GM21360 (cell line): ENCODE measurements at regions not wholly inside any gene's neighbourhood (a gene's known extent, or its start where the extent isn't known, plus 50 kb on each side); places are given as distances from the start of the nearest gene placed in this dataset.
"Not testable (repeated sequence)": the region's sequence is repeated elsewhere in the genome, so short reads cannot be mapped to it uniquely, and the experiment has no call there.

ENCODE experiments used
- ATAC-seq: cut with Tn5 transposase; IDR thresholded peaks from one replicate; pipeline ENCODE4 v1.9.1; 2021; ENCODE audit warnings: mild to moderate bottlenecking, moderate library complexity; ENCODE audit not compliant: unreplicated experiment

DNA sequence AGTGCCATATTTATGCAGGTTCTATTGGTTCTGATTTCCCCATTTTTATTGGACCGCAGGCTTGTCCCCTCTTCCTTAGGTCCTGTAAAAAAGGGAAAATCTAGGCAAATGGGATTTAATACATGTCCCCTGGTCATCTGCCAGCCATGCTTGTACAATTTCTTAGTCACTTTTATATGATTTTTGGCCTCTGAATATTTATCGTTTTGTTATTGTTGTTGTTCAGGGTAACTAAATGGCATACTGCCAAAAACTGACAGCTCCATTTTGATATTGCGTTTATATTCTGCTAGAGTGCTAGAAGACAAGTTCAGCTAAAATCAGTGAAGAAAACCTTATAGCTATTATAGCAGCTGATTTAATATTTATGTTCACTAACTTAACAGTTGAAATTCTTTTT is 770.2 kb upstream of the FAM174A start:
- ATAC-seq, result no peak

DNA sequence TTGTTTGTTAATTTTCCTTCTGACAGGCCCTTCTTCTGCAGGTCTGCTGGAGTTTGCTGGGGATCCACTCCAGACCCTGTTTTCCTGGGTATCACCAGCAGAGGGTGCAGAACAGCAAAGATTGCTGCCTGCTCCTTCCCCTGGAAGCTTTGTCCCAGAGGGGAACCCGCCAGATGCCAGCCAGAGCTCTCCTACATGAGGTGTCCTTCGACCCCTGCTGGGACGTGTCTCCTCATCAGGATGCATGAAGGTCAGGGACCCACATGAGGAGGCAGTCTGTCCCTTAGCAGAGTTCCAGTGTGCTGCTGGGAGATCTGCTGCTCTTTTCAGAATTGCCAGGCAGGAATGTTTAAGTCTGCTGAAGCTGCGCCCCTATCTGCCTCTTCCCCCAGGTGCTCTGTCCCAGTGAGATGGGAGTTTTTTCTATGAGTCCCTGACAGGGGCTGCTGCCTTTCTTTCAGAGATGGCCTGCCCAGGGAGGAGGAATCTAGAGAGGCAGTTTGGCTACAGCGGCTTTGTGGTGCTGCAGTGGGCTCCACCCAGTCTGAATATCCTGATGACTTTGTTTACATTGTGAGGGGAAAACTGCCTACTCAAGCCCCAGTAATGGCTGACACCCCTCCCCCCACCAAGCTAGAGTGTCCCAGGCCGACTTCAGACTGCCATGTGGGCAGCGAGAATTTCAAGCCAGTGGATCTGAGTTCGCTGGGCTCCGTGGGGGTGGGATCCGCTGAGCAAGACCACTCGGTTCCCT is 772.0 kb upstream of the FAM174A start:
- no peak for ATAC-seq

DNA sequence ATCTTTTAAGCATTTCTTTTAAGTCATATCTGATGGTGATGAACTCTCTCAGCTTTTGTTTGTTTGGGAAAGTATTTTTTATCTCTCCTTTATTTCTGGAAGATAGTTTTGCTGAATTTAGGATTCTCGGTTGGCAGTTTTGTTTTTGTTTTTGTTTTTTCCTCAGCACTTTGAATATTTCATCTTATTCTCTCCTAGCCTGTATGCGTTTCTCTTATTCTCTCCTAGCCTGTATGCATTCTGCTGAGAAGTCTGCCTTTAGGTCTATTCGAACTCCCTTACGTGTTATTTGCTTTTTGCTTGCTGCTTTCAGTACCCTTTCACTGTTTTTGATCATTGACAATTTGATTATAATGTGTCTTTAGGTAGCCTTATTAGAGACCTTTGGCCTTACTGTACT is 787.8 kb upstream of the FAM174A start:
- no peak for ATAC-seq

DNA sequence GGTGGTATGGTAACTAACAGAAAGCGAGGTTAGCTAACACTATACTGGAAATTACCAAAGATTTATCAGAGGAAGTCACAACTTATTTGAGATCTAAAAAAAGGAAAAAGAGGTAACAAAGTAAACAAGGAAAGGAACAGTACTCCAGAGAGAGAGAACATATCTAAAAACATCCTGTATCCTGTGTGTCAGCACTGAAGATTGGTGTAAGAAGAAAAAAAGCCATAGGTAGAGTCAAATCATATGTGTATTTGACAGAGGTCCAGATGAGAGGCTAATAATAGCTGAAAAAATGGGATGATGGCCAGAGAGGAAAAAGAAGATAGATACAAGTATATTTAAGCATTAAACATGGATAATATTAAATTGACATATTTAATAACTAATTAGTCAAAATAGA is 802.0 kb upstream of the FAM174A start:
- not testable (repeated sequence) for ATAC-seq

DNA sequence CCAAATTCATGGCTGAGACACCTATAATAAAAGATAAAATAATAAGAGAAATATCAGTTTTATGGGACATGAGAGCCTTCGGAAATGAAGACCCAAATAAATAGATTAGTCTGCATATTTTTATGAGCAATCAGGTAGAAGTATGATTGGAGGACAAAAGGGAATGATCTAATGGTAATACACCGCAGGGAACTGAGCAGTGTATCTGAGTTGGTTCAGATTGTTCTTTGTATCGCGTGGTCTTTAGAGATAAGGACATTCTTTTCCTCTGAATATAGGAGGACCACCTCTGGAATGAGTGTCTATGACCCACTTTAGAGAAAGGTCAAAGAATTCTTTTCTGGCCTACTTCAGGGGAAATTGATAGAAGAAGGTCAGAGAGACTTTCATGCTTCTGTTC is 801.8 kb upstream of the CHD1 start:
- ATAC-seq, result not testable (repeated sequence)

DNA sequence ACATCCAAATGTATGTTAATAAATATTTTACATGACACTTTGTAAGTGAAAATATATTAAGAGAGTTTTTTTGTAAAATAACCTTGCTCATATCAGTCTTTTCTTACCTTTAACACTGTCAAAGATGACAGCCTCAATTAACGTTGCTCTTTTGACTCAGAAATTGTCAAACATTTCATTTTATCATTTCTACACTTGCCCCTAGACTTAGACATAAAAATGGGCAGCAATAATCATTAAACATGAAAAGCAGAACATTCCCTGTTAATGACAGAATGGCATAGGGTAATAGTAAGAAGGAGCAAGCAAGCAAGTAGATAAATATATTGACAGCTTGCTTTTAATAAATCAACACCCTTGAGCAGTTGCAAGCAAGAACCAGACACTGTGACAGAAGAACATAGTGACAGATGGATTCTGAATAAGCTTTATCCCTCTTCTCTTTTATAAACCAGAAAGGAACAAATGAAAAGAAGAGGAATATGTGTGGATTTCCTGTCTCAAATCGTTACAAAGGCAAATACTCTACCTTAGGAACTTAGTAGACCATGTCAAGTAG is 796.0 kb upstream of the CHD1 start:
- no peak for ATAC-seq

DNA sequence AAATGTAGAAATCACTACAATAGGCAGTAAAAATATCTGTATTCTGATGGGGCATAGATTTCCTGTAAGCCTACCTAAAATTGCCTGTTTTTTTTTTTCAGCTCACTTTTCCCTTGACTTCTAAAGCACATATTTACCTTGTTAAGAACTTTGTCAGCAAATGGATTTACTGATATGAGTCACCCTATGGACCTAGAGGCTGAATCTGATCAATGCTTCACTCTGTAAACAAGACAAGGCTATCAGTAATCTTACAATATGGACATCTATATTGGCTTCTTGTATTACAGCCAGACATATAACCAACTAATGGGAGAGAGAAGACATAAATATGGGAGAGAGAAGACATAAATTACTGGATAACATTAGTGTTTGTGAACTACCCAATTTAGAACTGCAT is 792.7 kb upstream of the CHD1 start:
- ATAC-seq, result no peak

DNA sequence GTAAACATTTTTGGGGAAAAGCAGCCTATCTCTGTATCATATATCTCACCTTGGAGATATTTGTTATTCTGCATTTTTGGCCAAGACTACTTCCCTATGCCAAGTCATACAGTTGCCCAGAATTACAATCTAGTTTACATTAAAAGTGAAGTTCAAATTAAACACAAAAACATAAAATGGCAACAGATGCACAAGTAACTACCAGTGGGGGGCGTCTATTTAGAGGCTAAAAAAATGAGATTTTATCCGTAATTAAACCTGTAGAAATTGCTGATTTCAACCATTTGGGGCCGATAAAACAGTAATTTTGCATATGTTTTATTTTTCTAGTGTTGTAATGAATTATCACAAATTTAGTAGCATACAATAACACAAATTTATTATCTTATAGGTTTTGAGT is 787.1 kb upstream of the CHD1 start:
- ATAC-seq, result no peak

DNA sequence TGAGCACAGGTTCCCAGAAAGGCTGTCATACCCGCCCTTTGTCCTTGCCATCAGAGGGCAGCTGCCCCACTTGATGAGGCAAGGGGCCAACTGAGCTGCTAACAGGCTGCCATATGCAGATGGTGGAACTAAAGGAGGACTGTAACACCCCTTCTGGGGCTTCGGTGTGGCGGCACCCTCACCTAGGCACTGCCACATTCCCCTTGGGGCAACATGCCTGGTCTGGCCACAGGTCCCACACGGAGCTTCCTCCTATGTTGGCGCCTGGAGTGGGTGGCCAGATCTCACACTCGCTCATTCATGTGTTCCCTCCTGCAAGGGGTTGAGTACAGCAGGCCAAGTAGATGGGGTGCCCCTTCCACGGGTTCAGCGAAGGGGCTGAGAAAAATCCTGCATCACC is 777.4 kb upstream of the CHD1 start:
- no peak for ATAC-seq

DNA sequence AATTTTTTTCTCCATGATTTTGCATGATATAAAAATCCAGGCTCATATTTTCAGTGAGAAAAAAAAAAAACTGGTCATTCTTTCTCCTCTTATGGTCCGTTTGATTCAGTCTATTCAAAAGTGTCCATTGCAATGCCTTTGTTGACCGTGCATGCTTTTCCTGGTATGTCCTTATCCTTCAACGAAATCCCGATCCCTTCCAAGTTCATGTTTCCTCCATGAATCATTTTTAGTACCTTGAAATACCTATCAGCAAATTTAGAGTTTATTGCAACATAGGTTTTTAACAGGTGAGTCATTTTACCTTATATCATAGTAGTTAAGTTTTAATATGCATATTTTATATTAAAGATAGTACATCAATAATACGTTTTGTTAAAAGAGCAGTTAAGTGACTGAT is 773.8 kb upstream of the CHD1 start:
- ATAC-seq, result no peak

DNA sequence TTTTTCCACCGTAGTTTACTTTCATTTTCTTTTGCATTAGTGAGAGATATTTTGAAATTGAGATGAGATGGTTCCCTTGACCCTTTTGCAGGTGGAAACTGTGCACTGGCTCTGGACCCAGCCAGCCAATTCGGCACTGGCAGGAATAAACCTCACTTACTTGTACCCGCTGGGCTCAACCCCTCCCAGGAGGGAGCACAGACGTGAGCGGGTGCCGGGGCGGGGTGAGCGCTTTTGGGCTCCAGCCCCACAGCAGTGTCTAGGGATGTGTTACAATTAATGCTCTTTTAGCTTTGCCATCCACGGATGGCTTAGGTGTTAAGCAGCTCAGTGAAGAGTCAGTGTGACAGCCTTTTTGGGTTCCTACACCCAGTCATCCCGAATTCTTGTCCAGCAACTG is 766.1 kb upstream of the CHD1 start:
- ATAC-seq, result no peak

DNA sequence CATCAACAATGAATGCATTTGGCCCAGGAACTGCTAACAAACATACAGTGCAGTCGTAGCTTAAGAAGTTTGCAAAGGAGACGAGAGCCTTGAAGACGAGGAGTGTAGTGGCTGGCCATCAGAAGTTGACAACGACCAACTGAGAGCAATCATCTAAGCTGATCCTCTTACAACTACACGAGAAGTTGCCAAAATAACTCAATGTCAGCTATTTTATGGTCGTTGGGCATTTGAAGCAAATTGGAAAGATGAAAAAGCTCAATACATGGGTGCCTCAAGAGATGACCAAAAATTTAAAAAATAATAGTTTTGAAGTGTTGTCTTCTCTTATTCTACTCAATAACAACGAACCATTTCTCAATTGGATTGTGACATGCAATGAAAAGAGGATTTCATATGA is 757.7 kb upstream of the CHD1 start:
- no peak for ATAC-seq

DNA sequence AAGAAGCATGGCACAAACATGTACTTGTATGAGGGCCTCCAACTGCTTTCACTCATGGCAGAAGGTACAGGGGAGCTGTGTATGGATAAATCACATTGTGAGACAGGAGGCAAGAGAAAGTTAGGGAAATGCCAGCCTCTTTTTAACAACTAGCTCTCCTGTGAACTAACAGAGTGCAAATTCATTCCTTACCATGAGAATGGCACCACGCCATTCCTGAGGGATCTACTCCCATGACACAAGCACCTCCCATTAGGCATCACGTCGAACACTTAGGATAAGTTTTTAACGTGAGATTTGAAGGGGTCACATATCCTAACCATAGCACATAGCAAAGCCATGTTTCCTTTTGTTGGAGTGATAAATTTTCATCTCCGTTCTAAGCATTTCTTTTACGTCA is 747.2 kb upstream of the CHD1 start:
- no peak for ATAC-seq

DNA sequence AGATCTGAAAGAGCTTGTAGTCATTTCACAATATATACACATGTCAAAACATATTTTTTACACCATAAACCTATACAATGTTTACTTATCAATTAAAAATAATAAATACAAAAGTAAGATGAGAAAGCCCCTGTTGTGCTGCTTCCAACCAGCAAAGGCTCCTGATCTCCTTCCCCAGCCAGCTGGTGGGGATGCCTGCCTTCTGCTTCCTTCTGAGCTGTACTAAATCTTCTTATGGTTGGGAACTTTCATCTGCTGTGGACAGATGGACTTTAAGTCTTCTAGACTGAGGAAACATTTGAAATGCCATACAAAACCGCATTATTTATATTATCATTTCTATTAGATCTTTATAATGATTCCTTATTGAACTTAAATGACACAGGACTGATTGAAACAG is 745.3 kb upstream of the CHD1 start:
- ATAC-seq, result no peak

DNA sequence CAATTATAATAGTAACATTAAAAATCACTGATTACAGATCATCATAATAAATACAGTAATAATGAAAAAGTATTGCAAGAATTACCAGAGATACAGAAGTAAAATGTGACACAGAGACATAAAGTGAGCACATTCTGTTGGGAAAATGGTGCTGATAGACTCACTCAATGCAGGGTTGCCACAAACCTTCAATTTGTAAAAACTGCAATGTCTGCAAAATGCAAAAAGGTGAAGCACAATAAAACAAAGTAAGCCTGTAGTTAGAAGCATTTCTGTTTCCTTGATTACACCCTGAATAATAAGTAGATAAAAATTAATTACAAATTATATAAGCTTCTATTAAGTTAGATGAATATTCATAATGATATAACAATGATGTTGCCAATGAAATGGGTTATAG is 736.2 kb upstream of the CHD1 start:
- no peak for ATAC-seq

DNA sequence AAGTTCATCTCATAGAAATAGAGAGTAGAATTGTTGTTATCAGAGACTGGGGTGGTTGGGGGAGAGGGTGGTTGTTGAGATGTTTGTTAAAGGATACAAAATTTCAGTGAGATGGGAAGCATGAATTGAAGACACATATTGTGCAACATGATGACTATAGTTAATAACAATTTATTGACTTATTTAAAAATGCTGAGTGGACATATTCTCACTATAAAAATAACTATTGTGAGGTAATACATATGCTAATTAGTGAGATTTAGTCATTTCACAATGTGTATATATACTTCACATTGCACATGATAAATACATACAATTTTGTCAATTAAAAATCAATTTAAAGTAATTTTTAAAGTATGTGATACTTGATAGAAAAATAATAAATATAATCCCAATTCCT is 722.5 kb upstream of the CHD1 start:
- no peak for ATAC-seq

DNA sequence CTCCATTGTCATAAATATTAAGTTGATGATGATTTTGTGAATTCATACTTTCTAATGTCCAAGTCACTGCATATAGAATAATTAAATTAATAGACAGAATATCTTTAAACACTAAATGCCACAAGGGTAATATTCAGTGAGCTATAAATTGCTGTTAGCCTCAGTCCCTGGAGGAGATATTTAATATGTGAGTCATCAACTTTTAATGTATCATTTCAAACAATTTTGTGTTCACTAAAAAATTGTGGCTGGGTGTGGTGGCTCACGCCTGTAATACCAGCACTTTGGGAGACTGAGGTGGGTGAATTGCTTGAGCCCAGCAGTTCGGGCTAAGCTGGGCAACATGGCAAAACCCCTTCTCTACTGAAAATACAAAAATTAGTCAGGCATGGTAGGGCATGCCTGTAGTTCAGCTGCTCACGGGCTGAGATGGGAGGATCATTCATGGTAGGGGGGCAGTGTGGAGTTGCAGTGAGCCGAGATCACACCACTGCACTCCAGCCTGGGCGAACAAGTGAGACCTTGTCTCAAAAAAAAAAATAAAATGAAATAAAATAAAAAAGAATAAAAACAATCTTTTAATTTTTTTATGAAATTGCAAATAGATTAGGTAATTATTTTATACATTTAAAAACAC is 717.3 kb upstream of the CHD1 start:
- ATAC-seq, result no peak

DNA sequence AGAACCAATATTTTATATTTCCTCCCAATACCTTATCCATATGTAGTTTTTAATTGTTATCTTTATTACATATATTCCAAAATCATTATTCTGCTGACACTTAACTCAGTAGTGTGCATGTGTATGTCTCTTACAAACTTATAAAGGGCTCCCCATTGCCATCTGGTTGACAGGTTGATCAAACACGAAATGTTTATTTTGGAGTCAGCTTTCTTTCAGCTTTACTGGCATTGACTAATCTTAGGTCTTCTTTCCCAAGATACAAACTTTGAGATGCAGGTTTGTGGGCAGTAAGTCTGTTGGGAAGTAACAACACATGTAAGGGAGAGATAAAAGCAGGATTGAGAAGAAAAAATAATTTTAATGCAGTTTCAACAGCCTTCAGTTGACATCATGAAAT is 716.0 kb upstream of the CHD1 start:
- no peak for ATAC-seq

DNA sequence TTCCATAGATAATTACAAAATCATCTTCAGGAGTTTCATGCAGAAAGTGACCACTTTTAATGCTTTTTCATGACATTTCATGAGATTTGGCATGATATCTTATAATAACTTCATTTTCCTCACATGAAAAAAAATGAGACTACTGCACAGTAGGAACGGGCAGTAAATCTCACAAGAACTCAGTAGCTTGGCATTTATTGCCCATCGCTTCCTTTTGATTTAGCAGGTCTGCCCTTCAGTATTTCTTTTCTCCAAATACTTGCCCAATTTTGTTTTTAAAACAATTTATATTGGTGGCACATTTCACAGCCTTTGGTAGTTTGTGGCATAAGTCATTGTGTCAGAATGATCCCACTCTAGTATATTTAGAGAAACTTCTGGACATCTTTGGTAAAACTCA is 711.8 kb upstream of the CHD1 start:
- no peak for ATAC-seq

DNA sequence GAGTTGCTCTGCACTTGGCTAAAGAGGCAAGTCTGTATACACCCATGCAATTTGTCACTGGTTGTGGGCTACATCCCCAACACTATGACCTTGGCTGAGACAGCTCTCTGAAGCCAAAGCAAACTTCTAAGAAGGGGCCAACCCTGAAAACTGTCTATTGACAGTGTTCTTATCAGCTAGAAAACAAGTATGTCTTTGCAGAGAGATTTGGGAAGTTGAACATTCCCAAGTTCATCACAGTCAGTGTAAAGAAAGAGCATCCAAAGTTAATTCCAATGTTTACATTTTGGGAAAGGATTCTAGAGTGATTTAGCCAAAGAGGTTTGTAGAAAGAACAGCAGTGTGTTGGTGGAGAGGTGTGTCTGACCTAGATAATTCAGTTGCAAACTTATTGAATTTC is 711.1 kb upstream of the CHD1 start:
- no peak for ATAC-seq

DNA sequence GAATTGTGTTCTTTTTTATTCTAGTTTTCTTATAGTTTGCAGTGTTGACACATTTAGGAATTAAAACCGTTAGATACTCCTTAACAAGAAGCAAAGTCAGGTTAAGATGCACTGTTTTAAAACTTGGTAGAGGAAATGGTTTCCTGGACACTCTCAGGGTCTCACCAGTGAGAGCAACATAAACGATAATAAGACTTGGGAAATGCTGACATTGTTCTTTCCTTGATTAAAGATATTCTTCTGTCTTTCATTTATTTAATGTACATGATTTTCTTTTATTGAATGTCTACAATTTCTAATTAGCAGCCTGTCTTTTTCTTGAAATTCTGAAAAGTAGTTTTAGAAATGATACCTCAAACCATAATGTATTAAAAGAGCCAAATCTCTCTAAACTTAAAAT is 707.9 kb upstream of the CHD1 start:
- ATAC-seq, result no peak

DNA sequence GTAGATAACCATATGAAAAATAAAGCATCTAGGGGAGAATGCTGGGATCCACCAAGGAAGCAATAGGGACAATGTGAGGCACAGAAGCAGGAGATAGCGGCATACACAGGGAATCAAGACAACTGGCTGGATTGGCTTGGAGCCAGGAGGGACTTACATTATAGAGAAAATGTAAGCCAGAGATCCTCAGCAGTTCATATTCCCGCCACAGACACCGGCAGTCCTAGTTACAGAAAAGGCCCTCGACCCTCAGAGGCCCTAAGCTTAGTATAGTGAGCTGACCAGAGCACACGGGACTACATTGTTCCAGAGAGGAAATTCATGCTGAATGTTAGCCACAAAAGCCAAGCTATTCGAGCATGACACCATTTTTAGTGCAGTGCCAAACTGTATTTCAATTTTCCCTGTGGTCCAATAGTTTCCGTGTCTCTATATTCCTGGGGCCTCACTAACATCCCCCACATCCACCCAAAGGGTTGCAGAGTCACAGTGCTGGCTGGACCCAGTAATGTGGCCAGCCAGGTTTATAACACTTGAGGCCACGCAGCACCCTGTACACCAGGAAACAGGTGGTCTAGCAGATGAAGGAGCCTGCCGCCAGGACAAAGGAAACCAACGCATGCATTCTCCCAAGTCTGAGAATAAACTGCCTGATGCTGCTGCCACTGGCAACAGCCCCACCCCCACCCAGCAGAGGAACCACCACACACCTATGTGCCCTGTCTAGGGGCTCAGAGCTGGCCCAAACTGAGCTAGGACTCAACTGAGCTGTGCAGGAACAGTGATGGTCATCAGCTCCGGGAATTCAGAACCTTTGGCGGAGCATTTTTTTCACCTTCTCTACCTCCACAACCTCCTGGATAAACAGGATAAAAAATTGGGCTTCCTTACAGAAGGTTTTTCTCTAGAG is 693.2 kb upstream of the CHD1 start:
- no peak for ATAC-seq
